ENCODE measurements at regions not wholly inside any gene's neighbourhood (a gene's known extent, or its start where the extent isn't known, plus 50 kb on each side); places are given as distances from the start of the nearest gene placed in this dataset.
"Not testable (repeated sequence)": the region's sequence is repeated elsewhere in the genome, so short reads cannot be mapped to it uniquely, and the experiment has no call there.

- H3K27me3 ChIP-seq (ENCODE audit: control insufficient read depth in 2 of 2, insufficient read depth in 2 of 2, low read length in 2 of 2): no peaks in the 10 kb centered on the region
- Mint-ChIP-seq H3K27ac (no peak overlapping the region), H3K4me1 (no peaks in the 10 kb centered on the region), H3K9me3 (peaks cover 0 to 2% (median 0%) of the 10 kb centered on the region in 7 donors), H3K27me3 (ENCODE audit: low read depth in 3 of 3) (peaks cover 1 to 3% (median 2%) of the 10 kb centered on the region in 3 donors), H3K36me3 (no peaks in the 10 kb centered on the region), H3K4me3 (no peak overlapping the region)
- no peaks in the 10 kb centered on the region for H3K4me1 ChIP-seq (ENCODE audit: control insufficient read depth in 1 of 2, insufficient read depth in 2 of 2, low read length in 2 of 2)
- no peak for TF ChIP-seq CTCF (IDR thresholded peaks at IDR 0.05)
- WGBS (ENCODE audit: insufficient coverage): 100% methylated on average over 2 of the region's 3 CpGs
- no peaks in the 10 kb centered on the region for H3K9me3 ChIP-seq (replicated peaks in 1 of 2; ENCODE audit: control insufficient read depth in 1 of 2, insufficient read depth in 1 of 2, low read length in 2 of 2)
- no peaks in the 10 kb centered on the region for H3K36me3 ChIP-seq (replicated peaks in 1 of 2; ENCODE audit: control insufficient read depth in 1 of 2, insufficient read depth in 2 of 2, low read length in 2 of 2)
- intact Hi-C loops (cut with micrococcal nuclease): no loop called here
- no peak overlapping the region for H3K4me3 ChIP-seq (replicated peaks in 1 of 3; ENCODE audit: low read depth in 2 of 3, low read length in 3 of 3)
- H3K4me2 ChIP-seq (replicated peaks; ENCODE audit: extremely low read depth, low read length, poor library complexity, severe bottlenecking): no peak overlapping the region
- no peaks in the 10 kb centered on the region for H3K79me2 ChIP-seq (ENCODE audit: insufficient read depth, low read length)
- no peak overlapping the region for H3K27ac ChIP-seq (ENCODE audit: low read depth in 1 of 2, low read length in 2 of 2)
- H2AFZ ChIP-seq (ENCODE audit: insufficient read depth, low read depth, low read length, poor library complexity, severe bottlenecking): no peak overlapping the region
- DNase-seq: no peak
- H3K9ac ChIP-seq (ENCODE audit: insufficient read depth, low read length, poor library complexity, severe bottlenecking): no peak overlapping the region
- no peaks in the 10 kb centered on the region for H4K20me1 ChIP-seq (ENCODE audit: insufficient read depth, low read length)
These were observed 406.9 kb upstream of the CLEC14A start for GRCh38 chr14:38662781-38663180.

- H3K9me3 ChIP-seq (replicated peaks in 1 of 2; ENCODE audit: control insufficient read depth in 1 of 2, insufficient read depth in 1 of 2, low read length in 2 of 2): no peaks in the 10 kb centered on the region
- intact Hi-C loops (cut with micrococcal nuclease): no loop called here
- H3K36me3 Mint-ChIP-seq: no peaks in the 10 kb centered on the region
- H3K4me3 ChIP-seq (replicated peaks in 1 of 3; ENCODE audit: low read depth in 2 of 3, low read length in 3 of 3): no peak overlapping the region
- H3K27me3 Mint-ChIP-seq (ENCODE audit: low read depth in 3 of 3): no peaks in the 10 kb centered on the region
- no peak overlapping the region for H3K4me2 ChIP-seq (replicated peaks; ENCODE audit: extremely low read depth, low read length, poor library complexity, severe bottlenecking)
- H3K9ac ChIP-seq (ENCODE audit: insufficient read depth, low read length, poor library complexity, severe bottlenecking): no peak overlapping the region
- no peak overlapping the region for H3K27ac ChIP-seq (ENCODE audit: low read depth in 1 of 2, low read length in 2 of 2)
- no peak overlapping the region for H3K4me3 Mint-ChIP-seq
- H3K36me3 ChIP-seq (replicated peaks in 1 of 2; ENCODE audit: control insufficient read depth in 1 of 2, insufficient read depth in 2 of 2, low read length in 2 of 2): no peaks in the 10 kb centered on the region
- H3K4me1 ChIP-seq (ENCODE audit: control insufficient read depth in 1 of 2, insufficient read depth in 2 of 2, low read length in 2 of 2): no peaks in the 10 kb centered on the region
- H3K9me3 Mint-ChIP-seq: peaks cover 0 to 7% (median 2%) of the 10 kb centered on the region in 7 donors
- no peaks in the 10 kb centered on the region for H3K4me1 Mint-ChIP-seq
- WGBS (ENCODE audit: insufficient coverage): 81% methylated on average over 2 of the region's 2 CpGs
- no peak overlapping the region for H3K27ac Mint-ChIP-seq
- no peaks in the 10 kb centered on the region for H4K20me1 ChIP-seq (ENCODE audit: insufficient read depth, low read length)
- no peaks in the 10 kb centered on the region for H3K27me3 ChIP-seq (ENCODE audit: control insufficient read depth in 2 of 2, insufficient read depth in 2 of 2, low read length in 2 of 2)
- DNase-seq: no peak
- H2AFZ ChIP-seq (ENCODE audit: insufficient read depth, low read depth, low read length, poor library complexity, severe bottlenecking): no peak overlapping the region
- no peaks in the 10 kb centered on the region for H3K79me2 ChIP-seq (ENCODE audit: insufficient read depth, low read length)
- no peak for TF ChIP-seq CTCF (IDR thresholded peaks at IDR 0.05)
These were observed 390.5 kb upstream of the CLEC14A start for GRCh38 chr14:38646391-38646790.

- H3K4me3 Mint-ChIP-seq; DNase-seq; H3K9ac ChIP-seq (ENCODE audit: insufficient read depth, low read length, poor library complexity, severe bottlenecking); H3K4me2 ChIP-seq (replicated peaks; ENCODE audit: extremely low read depth, low read length, poor library complexity, severe bottlenecking); H3K27ac Mint-ChIP-seq; H3K36me3 Mint-ChIP-seq; H3K9me3 ChIP-seq (replicated peaks in 1 of 2; ENCODE audit: control insufficient read depth in 1 of 2, insufficient read depth in 1 of 2, low read length in 2 of 2); intact Hi-C loops (cut with micrococcal nuclease); H3K4me1 Mint-ChIP-seq; H3K27ac ChIP-seq (ENCODE audit: low read depth in 1 of 2, low read length in 2 of 2); H2AFZ ChIP-seq (ENCODE audit: insufficient read depth, low read depth, low read length, poor library complexity, severe bottlenecking); H3K27me3 ChIP-seq (ENCODE audit: control insufficient read depth in 2 of 2, insufficient read depth in 2 of 2, low read length in 2 of 2); H3K4me1 ChIP-seq (ENCODE audit: control insufficient read depth in 1 of 2, insufficient read depth in 2 of 2, low read length in 2 of 2); H3K4me3 ChIP-seq (replicated peaks in 1 of 3; ENCODE audit: low read depth in 2 of 3, low read length in 3 of 3); H3K79me2 ChIP-seq (ENCODE audit: insufficient read depth, low read length); H3K36me3 ChIP-seq (replicated peaks in 1 of 2; ENCODE audit: control insufficient read depth in 1 of 2, insufficient read depth in 2 of 2, low read length in 2 of 2); H4K20me1 ChIP-seq (ENCODE audit: insufficient read depth, low read length); H3K27me3 Mint-ChIP-seq (ENCODE audit: low read depth in 3 of 3): not testable (repeated sequence)
- H3K9me3 Mint-ChIP-seq: peaks cover 4 to 16% (median 9%) of the 10 kb centered on the region in 7 donors
- 96% methylated on average over 13 of the region's 19 CpGs for WGBS (ENCODE audit: insufficient coverage)
These were observed 379.0 kb upstream of the CLEC14A start for GRCh38 chr14:38634913-38635312.
